SU-DHL-6 (cell line): ENCODE measurements at regions not wholly inside any gene's neighbourhood (a gene's known extent, or its start where the extent isn't known, plus 50 kb on each side); places are given as distances from the start of the nearest gene placed in this dataset.

ENCODE experiments used
- H2AFZ ChIP-seq: fragments of 200-600 bp; sonication (generic); 2 replicates; pipeline ENCODE4 v1.6.1; 2014; ENCODE audit warnings: low read depth, mild to moderate bottlenecking, moderate library complexity, mixed read lengths, antibody characterized with exemption, low read length; ENCODE audit not compliant: severe bottlenecking
- H3F3A ChIP-seq: fragments of 200-600 bp; shearing (Covaris generic); 2 replicates; pipeline ENCODE4 v1.6.0; 2016; ENCODE audit warnings: antibody characterized with exemption, mild to moderate bottlenecking; ENCODE audit not compliant: insufficient read depth
- H3K27ac ChIP-seq: fragments of 200-600 bp; sonication (generic); 2 replicates; pipeline ENCODE4 v1.5.1; 2016; ENCODE audit warnings: low read depth, mild to moderate bottlenecking, low read length, moderate library complexity, mixed read lengths
- H3K27me3 ChIP-seq: fragments of 200-600 bp; sonication (generic), shearing (Covaris generic); 2 replicates; pipeline ENCODE4 v1.6.0; 2014; ENCODE audit warnings: mild to moderate bottlenecking, low read length
- H3K36me3 ChIP-seq: fragments of 200-600 bp; sonication (generic); 2 replicates; pipeline ENCODE4 v1.6.1; 2014; ENCODE audit warnings: mild to moderate bottlenecking, low read length, mixed read lengths
- H3K4me2 ChIP-seq: fragments of 300-600, 200-600 bp; shearing (Covaris generic), sonication (generic); 2 replicates; pipeline ENCODE4 v1.6.0; 2014; ENCODE audit warnings: low read length, low read depth, mild to moderate bottlenecking; ENCODE audit not compliant: poor library complexity, severe bottlenecking
- H3K4me3 ChIP-seq: fragments of 200-600 bp; sonication (generic); 2 replicates; pipeline ENCODE4 v1.5.1; 2014; ENCODE audit warnings: antibody characterized with exemption, low read length, mild to moderate bottlenecking, mixed read lengths; ENCODE audit not compliant: insufficient read depth, poor library complexity, severe bottlenecking
- H3K79me2 ChIP-seq: fragments of 200-600 bp; sonication (generic); 2 replicates; pipeline ENCODE4 v1.6.1; 2014; ENCODE audit warnings: mild to moderate bottlenecking, low read length, moderate library complexity; ENCODE audit not compliant: insufficient read depth
- H3K9ac ChIP-seq: fragments of 200-600 bp; sonication (generic); 2 replicates; pipeline ENCODE4 v1.7.0; 2014; ENCODE audit warnings: mild to moderate bottlenecking, low read length
- H3K9me2 ChIP-seq: fragments of 200-600 bp; sonication (generic); replicated peaks from 2 replicates; pipeline ENCODE4 v1.6.1; 2014; ENCODE audit warnings: low read length; ENCODE audit not compliant: insufficient read depth
- H3K9me3 ChIP-seq: fragments of 200-600 bp; sonication (generic); 2 replicates; pipeline ENCODE4 v1.6.1; 2014; ENCODE audit warnings: low read length, mixed read lengths; ENCODE audit not compliant: insufficient read depth
- H4K20me1 ChIP-seq: fragments of 200-600 bp; sonication (generic); 2 replicates; pipeline ENCODE4 v1.6.1; 2014; ENCODE audit warnings: low read depth, mild to moderate bottlenecking, antibody characterized with exemption, low read length, moderate library complexity, mixed read lengths
- EZH2phosphoT487 ChIP-seq: fragments of 200-600 bp; sonication (generic), shearing (Covaris generic); conservative IDR thresholded peaks from 2 replicates; pipeline ENCODE4 v1.6.1; 2018; ENCODE audit warnings: mild to moderate bottlenecking, antibody characterized with exemption, low read length, moderate library complexity, mixed read lengths
- TF ChIP-seq, protein P1 (sequence below): fragments of 200-600 bp; sonication (generic); IDR thresholded peaks from one replicate; pipeline ENCODE4 v1.5.1; 2017; ENCODE audit warnings: antibody characterized with exemption, mild to moderate bottlenecking, low read length, moderate library complexity; ENCODE audit not compliant: insufficient read depth, poor library complexity, severe bottlenecking

DNA sequence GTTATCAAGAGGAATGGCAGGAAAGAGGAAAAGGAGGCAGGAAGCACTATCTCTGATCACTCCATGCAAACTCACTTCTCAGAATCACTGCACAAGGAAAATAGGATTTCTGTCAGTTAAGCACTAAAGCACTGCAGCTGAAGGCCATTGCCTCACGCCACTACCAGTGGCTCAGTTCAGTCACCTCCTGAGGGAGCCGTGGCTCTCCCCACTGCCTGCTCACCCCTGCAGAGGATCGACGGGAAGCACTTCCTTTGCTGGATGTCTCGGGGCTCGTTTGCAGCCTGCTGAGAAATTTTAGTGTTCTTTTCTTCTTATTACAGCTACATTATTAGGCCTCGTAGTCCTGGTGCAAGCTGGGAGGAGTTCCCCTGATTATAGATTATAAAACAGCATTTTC lies 90.1 kb upstream of the ADCY1 start:
- H2AFZ ChIP-seq = no peak overlapping the region

DNA sequence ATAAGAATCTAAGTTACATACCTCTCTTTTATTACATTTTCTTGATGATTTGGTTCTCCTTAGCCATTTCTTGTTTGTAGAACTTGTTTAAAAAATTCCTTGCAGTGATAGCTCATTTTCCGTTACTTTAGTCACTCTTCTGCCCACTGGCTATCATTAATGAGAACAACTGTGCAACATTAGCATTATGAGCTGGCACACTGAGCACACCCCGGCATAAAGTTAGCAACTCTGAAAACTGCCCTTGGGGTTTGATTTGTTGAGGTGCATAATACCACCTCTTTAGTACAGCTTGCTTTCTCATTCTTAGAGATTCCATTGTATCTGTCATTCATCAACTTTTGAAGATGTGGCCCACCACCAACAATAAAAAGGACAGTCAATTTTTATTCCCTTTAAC lies 87.6 kb upstream of the ADCY1 start:
- no peaks in the 10 kb centered on the region for H3K36me3 ChIP-seq
- H3K4me3 ChIP-seq = no peak overlapping the region
- H3K27me3 ChIP-seq = no peaks in the 10 kb centered on the region
- H3F3A ChIP-seq = no peaks in the 10 kb centered on the region
- H3K9me3 ChIP-seq = no peaks in the 10 kb centered on the region
- H2AFZ ChIP-seq = no peak overlapping the region
- no peaks in the 10 kb centered on the region for H4K20me1 ChIP-seq
- H3K27ac ChIP-seq = no peak overlapping the region
- TF ChIP-seq EZH2phosphoT487 = no peak
- TF ChIP-seq, protein P1, sequence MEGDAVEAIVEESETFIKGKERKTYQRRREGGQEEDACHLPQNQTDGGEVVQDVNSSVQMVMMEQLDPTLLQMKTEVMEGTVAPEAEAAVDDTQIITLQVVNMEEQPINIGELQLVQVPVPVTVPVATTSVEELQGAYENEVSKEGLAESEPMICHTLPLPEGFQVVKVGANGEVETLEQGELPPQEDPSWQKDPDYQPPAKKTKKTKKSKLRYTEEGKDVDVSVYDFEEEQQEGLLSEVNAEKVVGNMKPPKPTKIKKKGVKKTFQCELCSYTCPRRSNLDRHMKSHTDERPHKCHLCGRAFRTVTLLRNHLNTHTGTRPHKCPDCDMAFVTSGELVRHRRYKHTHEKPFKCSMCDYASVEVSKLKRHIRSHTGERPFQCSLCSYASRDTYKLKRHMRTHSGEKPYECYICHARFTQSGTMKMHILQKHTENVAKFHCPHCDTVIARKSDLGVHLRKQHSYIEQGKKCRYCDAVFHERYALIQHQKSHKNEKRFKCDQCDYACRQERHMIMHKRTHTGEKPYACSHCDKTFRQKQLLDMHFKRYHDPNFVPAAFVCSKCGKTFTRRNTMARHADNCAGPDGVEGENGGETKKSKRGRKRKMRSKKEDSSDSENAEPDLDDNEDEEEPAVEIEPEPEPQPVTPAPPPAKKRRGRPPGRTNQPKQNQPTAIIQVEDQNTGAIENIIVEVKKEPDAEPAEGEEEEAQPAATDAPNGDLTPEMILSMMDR = no peak
- no peaks in the 10 kb centered on the region for H3K9me2 ChIP-seq
- H3K79me2 ChIP-seq = no peaks in the 10 kb centered on the region
- H3K4me2 ChIP-seq = no peak overlapping the region
- no peak overlapping the region for H3K9ac ChIP-seq

More for the DNA sequence above, 90.1 kb upstream of the ADCY1 start:
- Histone ChIP-seq H3K9me2 (no peaks in the 10 kb centered on the region), H3K4me3 (no peak overlapping the region), H3K36me3 (no peaks in the 10 kb centered on the region), H3K9me3 (no peaks in the 10 kb centered on the region), H3K79me2 (no peaks in the 10 kb centered on the region), H4K20me1 (no peaks in the 10 kb centered on the region), H3K9ac (no peak overlapping the region), H3K27ac (no peak overlapping the region), H3F3A (no peaks in the 10 kb centered on the region), H3K4me2 (no peak overlapping the region), H3K27me3 (no peaks in the 10 kb centered on the region)
- TF ChIP-seq, protein P1 = no peak
- no peak for TF ChIP-seq EZH2phosphoT487

DNA sequence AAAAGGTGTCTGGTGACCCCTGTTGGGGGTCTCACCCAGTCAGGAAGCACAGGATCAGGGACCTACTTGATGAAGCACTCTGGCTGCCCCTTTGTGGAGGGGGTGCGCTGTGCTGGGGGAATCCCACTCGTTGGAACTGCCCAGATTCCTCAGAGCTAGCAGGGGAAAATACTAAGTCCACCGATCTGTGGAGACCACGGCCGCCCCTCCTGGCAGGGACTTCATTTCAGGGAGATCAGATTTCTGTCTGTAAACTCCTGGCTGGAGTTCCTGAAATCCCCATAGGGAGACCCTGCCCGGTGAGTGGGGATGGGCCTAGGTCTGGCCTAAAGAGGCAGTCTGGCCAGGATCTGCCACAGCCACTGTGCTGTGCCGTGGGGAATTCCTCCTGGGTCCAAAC lies 79.3 kb upstream of the ADCY1 start:
- Histone ChIP-seq H3K4me3 (no peak overlapping the region), H3F3A (no peaks in the 10 kb centered on the region), H3K79me2 (no peaks in the 10 kb centered on the region), H3K27ac (no peak overlapping the region), H4K20me1 (no peaks in the 10 kb centered on the region), H3K9ac (no peak overlapping the region), H3K9me2 (no peaks in the 10 kb centered on the region), H2AFZ (no peak overlapping the region), H3K36me3 (no peaks in the 10 kb centered on the region), H3K9me3 (no peaks in the 10 kb centered on the region), H3K4me2 (no peak overlapping the region), H3K27me3 (no peaks in the 10 kb centered on the region)
- TF ChIP-seq, protein P1 = no peak

- Histone ChIP-seq H3K9me3 (no peaks in the 10 kb centered on the region), H3K27me3 (no peaks in the 10 kb centered on the region), H3K9ac (no peak overlapping the region), H3F3A (no peaks in the 10 kb centered on the region), H3K36me3 (no peaks in the 10 kb centered on the region), H3K4me3 (no peak overlapping the region), H3K27ac (no peak overlapping the region), H2AFZ (no peak overlapping the region), H3K79me2 (no peaks in the 10 kb centered on the region), H3K9me2 (no peaks in the 10 kb centered on the region), H4K20me1 (no peaks in the 10 kb centered on the region), H3K4me2 (no peak overlapping the region)
- TF ChIP-seq, protein P1 = no peak
- TF ChIP-seq EZH2phosphoT487 = no peak
These were observed 78.5 kb upstream of the ADCY1 start for GRCh38 chr7:45495618-45496017.
